ENCODE measurements at regions not wholly inside any gene's neighbourhood (a gene's known extent, or its start where the extent isn't known, plus 50 kb on each side); places are given as distances from the start of the nearest gene placed in this dataset.

- no peaks in the 10 kb centered on the region for H3K9me3 Mint-ChIP-seq (ENCODE audit: insufficient read depth)
- no peaks in the 10 kb centered on the region for H3K9me3 ChIP-seq (ENCODE audit: control extremely low read depth in 1 of 3, control insufficient read depth in 2 of 3, insufficient read depth in 1 of 3, low read length in 2 of 3)
- no peak overlapping the region for H3K27ac Mint-ChIP-seq
- H3K27ac ChIP-seq (ENCODE audit: low read length in 2 of 2): no peak overlapping the region
- ATAC-seq (ENCODE audit: low read depth) (no peak), DNase-seq (no peak)
- H3K9ac ChIP-seq (ENCODE audit: low read length): no peak overlapping the region
- no peaks in the 10 kb centered on the region for H3K36me3 ChIP-seq (replicated peaks in 1 of 2; ENCODE audit: control extremely low read depth in 1 of 2, control insufficient read depth in 1 of 2, extremely low read depth in 1 of 2, insufficient read depth in 2 of 2, low read length in 1 of 2)
- ChIA-PET POLR2A (no interaction called here), CTCF (no interaction called here)
- peaks cover 0 to 3% (median 0%) of the 10 kb centered on the region in 4 experiments for H3K27me3 ChIP-seq (replicated peaks in 1 of 4; ENCODE audit: control extremely low read depth in 1 of 4, control insufficient read depth in 3 of 4, insufficient read depth in 4 of 4, low read length in 3 of 4)
- H3K4me1 Mint-ChIP-seq: no peaks in the 10 kb centered on the region
- no peak for TF ChIP-seq EZH2 (IDR thresholded peaks at IDR 0.05; ENCODE audit: borderline replicate concordance, insufficient read depth, low read depth, low read length, poor library complexity, severe bottlenecking)
- TF ChIP-seq CTCF (IDR thresholded peaks at IDR 0.05): no peak
- no peaks in the 10 kb centered on the region for H4K20me1 ChIP-seq (ENCODE audit: control insufficient read depth, insufficient read depth, low read length, poor library complexity, severe bottlenecking)
- H2AFZ ChIP-seq (ENCODE audit: insufficient read depth, low read depth, low read length, poor library complexity, severe bottlenecking): no peak overlapping the region
- H3K4me3 Mint-ChIP-seq: no peak overlapping the region
- no peaks in the 10 kb centered on the region for H3K79me2 ChIP-seq (ENCODE audit: control insufficient read depth, insufficient read depth, low read length)
- H3K4me2 ChIP-seq (replicated peaks; ENCODE audit: low read depth, low read length, poor library complexity, severe bottlenecking): no peak overlapping the region
- WGBS (ENCODE audit: insufficient coverage): 100% methylated on average over 1 of the region's 3 CpGs
- intact Hi-C loops (cut with micrococcal nuclease): no loop called here
- no peak overlapping the region for H3K4me3 ChIP-seq (ENCODE audit: control extremely low read depth in 1 of 5, extremely low read depth in 1 of 5, insufficient read depth in 1 of 5, low read depth in 2 of 5, low read length in 4 of 5)
- H3K27me3 Mint-ChIP-seq: no peaks in the 10 kb centered on the region
- no peaks in the 10 kb centered on the region for H3K4me1 ChIP-seq (ENCODE audit: control insufficient read depth in 2 of 2, insufficient read depth in 2 of 2, low read length in 2 of 2)
These were observed 318.9 kb downstream of the OMA1 start for GRCh38 chr1:58227604-58228003.

- H3K9me3 Mint-ChIP-seq (ENCODE audit: insufficient read depth): no peaks in the 10 kb centered on the region
- H3K4me1 ChIP-seq (ENCODE audit: control insufficient read depth in 2 of 2, insufficient read depth in 2 of 2, low read length in 2 of 2): no peaks in the 10 kb centered on the region
- POLR2A ChIA-PET: no interaction called here
These were observed 323.0 kb downstream of the OMA1 start for GRCh38 chr1:58223522-58223921.

More at GRCh38 chr1:58223522-58223921, 323.0 kb downstream of the OMA1 start:
- Histone ChIP-seq H4K20me1 (ENCODE audit: control insufficient read depth, insufficient read depth, low read length, poor library complexity, severe bottlenecking) (no peaks in the 10 kb centered on the region), H3K79me2 (ENCODE audit: control insufficient read depth, insufficient read depth, low read length) (no peaks in the 10 kb centered on the region), H2AFZ (ENCODE audit: insufficient read depth, low read depth, low read length, poor library complexity, severe bottlenecking) (no peak overlapping the region), H3K36me3 (replicated peaks in 1 of 2; ENCODE audit: control extremely low read depth in 1 of 2, control insufficient read depth in 1 of 2, extremely low read depth in 1 of 2, insufficient read depth in 2 of 2, low read length in 1 of 2) (no peaks in the 10 kb centered on the region), H3K4me3 (ENCODE audit: control extremely low read depth in 1 of 5, extremely low read depth in 1 of 5, insufficient read depth in 1 of 5, low read depth in 2 of 5, low read length in 4 of 5) (no peak overlapping the region), H3K9me3 (ENCODE audit: control extremely low read depth in 1 of 3, control insufficient read depth in 2 of 3, insufficient read depth in 1 of 3, low read length in 2 of 3) (no peaks in the 10 kb centered on the region), H3K27me3 (replicated peaks in 1 of 4; ENCODE audit: control extremely low read depth in 1 of 4, control insufficient read depth in 3 of 4, insufficient read depth in 4 of 4, low read length in 3 of 4) (peaks cover 0 to 3% (median 0%) of the 10 kb centered on the region in 4 experiments), H3K4me2 (replicated peaks; ENCODE audit: low read depth, low read length, poor library complexity, severe bottlenecking) (no peak overlapping the region), H3K27ac (ENCODE audit: low read length in 2 of 2) (no peak overlapping the region), H3K9ac (ENCODE audit: low read length) (no peak overlapping the region)
- DNase-seq (no peak), ATAC-seq (ENCODE audit: low read depth) (no peak)
- CTCF ChIA-PET: no interaction called here
- intact Hi-C loops (cut with micrococcal nuclease): no loop called here
- Mint-ChIP-seq H3K27ac (no peak overlapping the region), H3K4me3 (no peak overlapping the region), H3K27me3 (peaks cover under 1% of the 10 kb centered on the region), H3K4me1 (no peaks in the 10 kb centered on the region)
- 100% methylated on average over 2 of the region's 4 CpGs for WGBS (ENCODE audit: insufficient coverage)
- TF ChIP-seq CTCF (IDR thresholded peaks at IDR 0.05) (no peak), EZH2 (IDR thresholded peaks at IDR 0.05; ENCODE audit: borderline replicate concordance, insufficient read depth, low read depth, low read length, poor library complexity, severe bottlenecking) (no peak)
